HEK293 (cell line): ENCODE measurements at regions not wholly inside any gene's neighbourhood (a gene's known extent, or its start where the extent isn't known, plus 50 kb on each side); places are given as distances from the start of the nearest gene placed in this dataset.

Source experiments
- GFI1B ChIP-seq: fragments of 450-650 bp; formaldehyde crosslinking; IDR thresholded peaks from 2 replicates; pipeline ENCODE4 v1.5.1; 2016; ENCODE audit warnings: missing biosample characterization, missing genetic modification characterization
- PRDM6 ChIP-seq: fragments of 450-650 bp; formaldehyde crosslinking; IDR thresholded peaks from 2 replicates; pipeline ENCODE4 v1.5.1; 2017; ENCODE audit warnings: missing biosample characterization, missing genetic modification characterization
- REST ChIP-seq: fragments of 450-650 bp; formaldehyde crosslinking; IDR thresholded peaks from 2 replicates; pipeline ENCODE4 v1.5.1; 2016; ENCODE audit warnings: missing biosample characterization, missing genetic modification characterization
- SCRT1 ChIP-seq: fragments of 450-650 bp; formaldehyde crosslinking; IDR thresholded peaks from 2 replicates; pipeline ENCODE4 v1.5.1; 2016; ENCODE audit warnings: missing biosample characterization, missing genetic modification characterization, borderline replicate concordance
- TCF7L2 ChIP-seq: IDR thresholded peaks from 2 replicates; pipeline ENCODE4 v1.6.1; 2011; ENCODE audit warnings: low read depth, mild to moderate bottlenecking, inconsistent platforms, low read length, moderate library complexity, borderline replicate concordance
- WT1 ChIP-seq: fragments of 450-650 bp; formaldehyde crosslinking; IDR thresholded peaks from 2 replicates; pipeline ENCODE4 v1.5.1; 2016; ENCODE audit warnings: missing biosample characterization, missing genetic modification characterization
- ZBTB10 ChIP-seq: fragments of 450-650 bp; formaldehyde crosslinking; IDR thresholded peaks from 2 replicates; pipeline ENCODE4 v1.5.1; 2016; ENCODE audit warnings: missing biosample characterization, missing genetic modification characterization
- ZBTB26 ChIP-seq: fragments of 450-650 bp; formaldehyde crosslinking; optimal IDR thresholded peaks from 2 replicates; pipeline ENCODE3; 2016; ENCODE audit warnings: missing biosample characterization, mild to moderate bottlenecking, missing genetic modification characterization
- ZBTB49 ChIP-seq: fragments of 450-650 bp; formaldehyde crosslinking; IDR thresholded peaks from 2 replicates; pipeline ENCODE4 v1.5.1; 2016; ENCODE audit warnings: missing biosample characterization, missing genetic modification characterization, low read depth
- ZFHX2 ChIP-seq: fragments of 450-650 bp; formaldehyde crosslinking; conservative IDR thresholded peaks from 2 replicates; pipeline ENCODE4 v1.5.1; 2016; ENCODE audit warnings: missing biosample characterization, missing genetic modification characterization
- ZNF138 ChIP-seq: fragments of 450-650 bp; formaldehyde crosslinking; IDR thresholded peaks from 2 replicates; pipeline ENCODE4 v1.5.1; 2016; ENCODE audit warnings: missing biosample characterization, missing genetic modification characterization, borderline replicate concordance
- ZNF140 ChIP-seq: fragments of 450-650 bp; formaldehyde crosslinking; IDR thresholded peaks from 2 replicates; pipeline ENCODE4 v1.5.1; 2016; ENCODE audit warnings: missing biosample characterization, missing genetic modification characterization
- ZNF266 ChIP-seq: fragments of 450-650 bp; formaldehyde crosslinking; IDR thresholded peaks from 2 replicates; pipeline ENCODE4 v1.5.1; 2016; ENCODE audit warnings: missing biosample characterization, missing genetic modification characterization, low read depth
- ZNF302 ChIP-seq: fragments of 450-650 bp; formaldehyde crosslinking; IDR thresholded peaks from 2 replicates; pipeline ENCODE4 v1.5.1; 2016; ENCODE audit warnings: missing biosample characterization, missing genetic modification characterization, low read depth
- ZNF324 ChIP-seq: fragments of 450-650 bp; formaldehyde crosslinking; IDR thresholded peaks from 2 replicates; pipeline ENCODE4 v1.5.1; 2016; ENCODE audit warnings: missing biosample characterization, missing genetic modification characterization
- ZNF341 ChIP-seq: fragments of 450-650 bp; formaldehyde crosslinking; IDR thresholded peaks from 2 replicates; pipeline ENCODE4; 2016; ENCODE audit warnings: low read depth, missing biosample characterization, missing genetic modification characterization
- ZNF549 ChIP-seq: fragments of 450-650 bp; IDR thresholded peaks from 2 replicates; pipeline ENCODE4 v1.5.1; 2018; ENCODE audit warnings: missing biosample characterization, missing genetic modification characterization, mild to moderate bottlenecking, inconsistent platforms, moderate library complexity
- ZNF571 ChIP-seq: fragments of 450-650 bp; formaldehyde crosslinking; IDR thresholded peaks from 2 replicates; pipeline ENCODE4 v1.5.0; 2017; ENCODE audit warnings: missing biosample characterization, missing genetic modification characterization
- ZNF600 ChIP-seq: fragments of 450-650 bp; formaldehyde crosslinking; IDR thresholded peaks from 2 replicates; pipeline ENCODE4 v1.5.1; 2016; ENCODE audit warnings: missing biosample characterization, missing genetic modification characterization
- ZNF660 ChIP-seq: fragments of 450-650 bp; IDR thresholded peaks from 2 replicates; pipeline ENCODE4 v1.5.1; 2018; ENCODE audit warnings: missing biosample characterization, mild to moderate bottlenecking, missing genetic modification characterization
- ZNF707 ChIP-seq: fragments of 450-650 bp; formaldehyde crosslinking; IDR thresholded peaks from 2 replicates; pipeline ENCODE4 v1.5.1; 2016; ENCODE audit warnings: missing biosample characterization, missing genetic modification characterization
- ZNF777 ChIP-seq: fragments of 450-650 bp; formaldehyde crosslinking; IDR thresholded peaks from 2 replicates; pipeline ENCODE4 v1.5.1; 2017; ENCODE audit warnings: missing biosample characterization, missing genetic modification characterization, borderline replicate concordance
- ZNF791 ChIP-seq: fragments of 450-650 bp; formaldehyde crosslinking; IDR thresholded peaks from 2 replicates; pipeline ENCODE4 v1.5.1; 2016; ENCODE audit warnings: missing biosample characterization, missing genetic modification characterization
- ZNF837 ChIP-seq: fragments of 450-650 bp; formaldehyde crosslinking; IDR thresholded peaks from 2 replicates; pipeline ENCODE4 v1.5.1; 2016; ENCODE audit warnings: missing biosample characterization, missing genetic modification characterization
- ZSCAN18 ChIP-seq: fragments of 450-650 bp; formaldehyde crosslinking; IDR thresholded peaks from 2 replicates; pipeline ENCODE4 v1.5.1; 2016; ENCODE audit warnings: missing biosample characterization, missing genetic modification characterization

- TF ChIP-seq ZNF549 (no peak), ZNF341 (tag by site-specific recombination) (peak; percentile 41; the same call in 1 of the 2 replicates), ZBTB49 (tag by site-specific recombination) (no peak), WT1 (tag by site-specific recombination) (peak; percentile 49; the same call in 1 of the 2 replicates), ZFHX2 (tag by site-specific recombination) (peak; percentile 57), TCF7L2 (no peak), PRDM6 (tag by site-specific recombination) (no peak), ZNF302 (tag by site-specific recombination) (no peak), ZNF837 (tag by site-specific recombination) (no peak), ZNF660 (tag by site-specific recombination) (no peak), ZNF266 (no peak), ZBTB26 (peak; percentile 79), ZNF571 (tag by site-specific recombination) (no peak), ZNF707 (tag by site-specific recombination) (no peak), SCRT1 (tag by site-specific recombination) (no peak), ZNF791 (tag by site-specific recombination) (no peak), ZNF324 (tag by site-specific recombination) (no peak), ZNF600 (tag by site-specific recombination) (peak; percentile 38; the same call in 1 of the 2 replicates), REST (tag by site-specific recombination) (no peak), ZNF777 (peak; percentile 73; the same call in 1 of the 2 replicates), ZNF138 (tag by site-specific recombination) (no peak), ZSCAN18 (tag by site-specific recombination) (no peak), GFI1B (tag by site-specific recombination) (no peak), ZNF140 (tag by site-specific recombination) (no peak), ZBTB10 (0 out of 2 replicates have a peak, but pooled peaks have one; percentile 28)
Observed at GRCh38 chr6:21664314-21665109, 71.0 kb downstream of the SOX4 start (continued).
